Stimulated activated CD4-positive, alpha-beta T cell treated with anti-CD3 and anti-CD28 coated beads, Interleukin-2, amount 100 ng/mL, for 24 hours (primary cell): ENCODE measurements at regions not wholly inside any gene's neighbourhood (a gene's known extent, or its start where the extent isn't known, plus 50 kb on each side); places are given as distances from the start of the nearest gene placed in this dataset.
"Not testable (repeated sequence)": the region's sequence is repeated elsewhere in the genome, so short reads cannot be mapped to it uniquely, and the experiment has no call there.

Source experiments
- DNase-seq, 2 donors: peaks; one replicate each; pipeline ENCODE4 v3.0.0-alpha.2; 2020

- DNase-seq = no peak
These were observed 128.2 kb upstream of the IRX2 start for GRCh38 chr5:2879701-2880100.

DNA sequence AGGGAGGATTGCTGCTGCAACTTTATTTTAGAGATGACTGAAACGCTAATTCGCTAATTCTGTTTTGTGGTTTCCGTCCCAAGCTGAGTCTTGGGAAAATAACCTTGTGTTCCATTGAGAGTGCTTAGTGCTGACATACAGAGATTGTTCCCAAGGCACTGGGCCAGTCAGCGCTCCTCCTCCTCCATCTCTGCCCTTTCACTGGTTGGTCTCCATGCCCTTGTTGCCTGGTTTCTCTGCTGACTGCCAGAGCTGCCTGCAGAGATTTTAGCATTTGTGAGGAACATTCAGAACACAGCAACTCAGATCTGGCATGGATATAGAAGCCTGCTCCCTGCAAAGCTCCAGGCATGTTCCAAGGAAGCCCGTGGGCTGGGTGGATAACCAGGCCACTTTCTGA is 126.0 kb upstream of the IRX2 start:
- no peak for DNase-seq

GRCh38 chr5:2876183-2876582 is 124.7 kb upstream of the IRX2 start:
- no peak for DNase-seq

DNA sequence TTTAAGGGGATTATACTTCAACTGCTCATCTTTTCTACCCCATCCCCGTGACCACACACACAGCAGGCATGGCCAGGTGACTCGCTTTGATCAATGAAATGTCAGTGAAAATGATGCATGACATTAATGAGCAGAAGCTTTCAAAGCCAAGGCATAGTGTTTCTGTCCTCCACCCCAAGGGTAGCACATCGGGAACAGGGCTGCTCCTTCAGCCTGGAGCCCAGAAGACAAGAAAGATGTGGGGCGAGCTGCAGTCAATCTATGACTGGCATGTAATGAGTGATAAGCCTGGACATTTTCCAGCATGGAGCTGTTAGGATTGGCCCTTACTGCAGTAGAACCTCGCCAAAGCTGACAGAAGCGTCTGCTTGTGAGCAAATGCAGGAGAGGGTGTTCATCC is 122.6 kb upstream of the IRX2 start:
- no peak for DNase-seq

DNA sequence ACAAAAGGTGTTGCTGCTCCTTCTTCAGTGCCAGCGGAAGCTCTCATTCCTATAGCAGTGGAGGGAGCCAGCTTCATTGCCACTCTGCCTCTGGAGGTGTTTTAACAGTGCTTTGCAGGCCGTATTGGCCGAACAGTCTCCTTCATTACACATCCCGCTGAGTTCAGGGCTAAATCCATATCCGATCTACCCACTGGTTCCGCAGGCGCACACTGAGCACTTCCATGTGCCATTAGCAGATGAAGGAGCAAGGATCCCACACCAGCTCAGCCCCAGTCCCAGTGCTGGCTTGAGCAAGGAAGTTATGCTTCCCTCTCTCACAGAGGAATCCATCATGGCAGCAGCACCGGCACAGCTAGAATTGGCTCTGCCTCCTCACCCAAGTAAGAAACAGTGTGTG is 121.2 kb upstream of the IRX2 start:
- no peak for DNase-seq

GRCh38 chr5:2871282-2871681 is 119.8 kb upstream of the IRX2 start:
- DNase-seq = no peak

GRCh38 chr5:2869471-2869870 is 118.0 kb upstream of the IRX2 start:
- no peak for DNase-seq

DNA sequence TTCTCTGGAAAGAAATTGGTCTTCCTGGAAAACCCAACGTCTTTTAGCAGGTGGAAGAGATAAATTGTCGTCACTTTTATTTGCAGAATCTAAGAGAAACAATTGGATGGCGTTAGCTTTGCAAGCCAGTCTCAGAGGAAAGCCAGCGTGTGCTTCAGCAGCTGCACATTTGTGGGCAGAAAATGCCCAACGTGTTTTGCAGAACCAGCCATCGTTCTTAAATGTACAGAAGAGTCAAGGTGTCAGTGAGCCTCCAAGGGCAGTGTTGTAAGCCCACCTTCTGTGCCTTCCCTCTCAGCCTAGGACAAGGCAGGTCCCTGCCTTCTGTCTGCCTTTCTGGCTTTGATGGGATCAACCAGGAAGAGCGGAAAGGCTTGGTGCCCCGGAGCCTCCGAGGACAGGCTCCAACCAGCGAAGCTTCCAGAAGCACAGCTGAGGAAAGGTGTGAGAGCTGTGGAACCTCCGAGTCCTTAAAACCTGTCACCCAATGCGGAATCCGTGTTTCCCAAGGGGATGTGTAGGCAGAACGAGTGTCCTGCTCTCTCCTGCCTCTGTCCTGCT is 116.0 kb upstream of the IRX2 start:
- DNase-seq = no peak

DNA sequence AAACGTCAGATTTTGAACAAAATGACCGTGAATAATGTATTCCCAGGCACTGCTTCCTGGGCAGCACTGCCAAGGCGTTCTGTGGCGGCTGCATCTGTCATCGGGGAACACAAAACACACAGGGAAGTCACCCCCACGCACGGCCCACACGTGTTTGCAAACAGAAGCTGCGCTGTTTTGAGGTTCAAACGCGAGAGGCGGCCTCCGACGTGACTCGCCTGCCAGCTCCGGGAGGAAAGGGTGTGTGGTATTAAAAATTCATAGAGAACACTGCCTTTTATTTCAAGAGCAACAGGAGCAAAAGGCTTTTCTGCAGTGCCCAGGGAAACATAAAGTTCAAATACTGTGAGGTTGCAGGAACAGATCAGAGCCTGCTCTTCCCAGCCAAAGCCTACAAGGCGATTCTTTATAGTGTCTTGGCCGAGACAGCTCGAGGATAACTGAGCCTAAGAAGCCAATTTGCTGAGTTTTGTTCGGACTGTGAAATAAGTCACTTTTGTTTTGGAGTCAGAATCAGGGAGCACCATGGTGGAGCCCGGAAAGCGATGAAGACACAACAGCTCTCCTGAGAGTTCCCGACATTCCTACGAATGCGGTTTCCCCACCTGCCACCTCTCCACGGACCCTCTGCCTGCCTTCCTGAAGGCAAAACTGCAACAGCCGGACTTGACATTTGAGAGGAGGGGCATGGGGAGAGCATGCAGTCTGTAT is 115.3 kb upstream of the IRX2 start:
- no peak for DNase-seq

DNA sequence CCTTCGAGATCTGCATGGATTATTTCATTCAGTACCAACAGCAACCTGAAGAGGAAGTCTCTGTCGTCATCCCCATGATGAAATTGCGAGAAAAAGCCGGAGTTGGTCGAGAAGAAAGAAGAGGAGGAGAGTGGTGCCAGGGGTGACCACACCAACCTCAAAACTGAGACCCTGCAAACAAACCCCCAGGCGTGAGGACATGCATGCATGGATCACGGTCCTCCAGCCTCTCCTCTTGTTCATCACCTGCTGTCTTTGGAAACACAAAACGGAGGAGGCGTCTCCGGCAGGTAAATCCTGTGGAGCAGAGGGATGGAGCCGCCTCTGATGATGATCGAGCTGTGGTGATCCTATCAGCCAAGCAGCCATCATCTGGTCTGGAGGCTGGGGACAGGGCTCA is 114.4 kb upstream of the IRX2 start:
- no peak for DNase-seq

DNA sequence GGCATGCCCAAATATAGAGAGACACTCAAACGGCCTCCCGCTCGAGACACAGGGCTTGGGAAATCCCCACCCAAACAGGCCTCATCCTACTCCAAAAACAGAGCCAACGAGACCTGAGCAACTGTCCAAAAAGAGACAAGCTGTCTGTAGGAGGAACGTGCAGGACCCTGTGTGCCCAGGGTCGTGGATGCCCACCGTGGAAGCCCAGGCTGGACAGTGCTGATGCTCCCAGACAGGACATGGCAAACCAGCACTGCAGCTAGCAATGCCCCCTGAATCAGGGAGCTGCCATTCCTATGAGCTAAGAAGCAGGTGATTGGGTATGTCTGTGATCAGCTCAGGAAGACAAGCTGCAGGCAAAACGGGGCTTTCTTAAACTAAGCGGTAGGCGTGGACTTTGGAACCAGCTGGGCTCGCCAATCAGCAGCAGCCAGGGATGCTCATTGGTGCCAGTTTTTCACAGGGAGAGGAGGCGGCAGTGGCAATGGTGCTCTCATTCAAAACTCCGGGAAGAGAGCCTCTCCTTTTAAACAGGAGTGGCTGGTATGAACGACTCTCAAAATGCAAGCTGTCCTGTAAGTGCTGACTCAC is 113.1 kb upstream of the IRX2 start:
- no peak for DNase-seq

DNA sequence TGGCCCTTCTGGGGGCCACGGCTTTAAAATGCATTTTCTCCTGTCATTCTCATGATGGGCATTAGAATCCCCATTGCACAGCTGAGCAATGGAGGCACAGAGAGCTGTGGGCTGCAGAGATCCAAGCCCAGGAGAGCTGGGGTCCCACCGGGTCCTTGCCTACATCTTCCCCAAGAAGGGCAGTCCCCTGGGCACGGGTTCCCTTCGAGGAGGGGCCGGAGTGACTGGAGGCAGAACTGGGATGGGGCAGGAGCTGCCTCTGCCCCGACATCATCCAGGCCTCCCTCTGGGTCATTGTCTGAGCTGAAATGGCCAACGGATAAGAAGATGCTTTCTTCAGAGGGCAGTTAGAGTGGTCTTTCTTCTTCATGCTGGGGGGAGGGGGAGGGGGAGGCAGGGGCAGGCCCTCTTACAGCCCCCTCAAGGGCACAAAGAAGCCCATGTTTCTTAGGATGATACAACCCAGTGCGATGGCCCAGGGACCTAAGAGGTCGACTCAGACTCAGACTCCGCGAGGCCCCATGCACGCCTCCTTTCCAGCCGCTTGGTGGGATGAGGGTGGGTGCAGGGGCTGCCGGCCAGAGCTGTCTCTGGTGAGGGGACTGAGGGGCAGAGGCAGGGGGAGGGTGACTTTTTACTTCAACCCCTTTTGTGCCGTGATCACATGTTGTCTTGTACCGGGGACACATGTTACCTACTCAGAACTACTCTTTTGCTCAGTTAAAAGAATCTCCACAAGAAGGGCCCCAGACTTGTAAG is 112.4 kb upstream of the IRX2 start:
- no peak for DNase-seq

GRCh38 chr5:2863133-2863532 is 111.7 kb upstream of the IRX2 start:
- no peak for DNase-seq

DNA sequence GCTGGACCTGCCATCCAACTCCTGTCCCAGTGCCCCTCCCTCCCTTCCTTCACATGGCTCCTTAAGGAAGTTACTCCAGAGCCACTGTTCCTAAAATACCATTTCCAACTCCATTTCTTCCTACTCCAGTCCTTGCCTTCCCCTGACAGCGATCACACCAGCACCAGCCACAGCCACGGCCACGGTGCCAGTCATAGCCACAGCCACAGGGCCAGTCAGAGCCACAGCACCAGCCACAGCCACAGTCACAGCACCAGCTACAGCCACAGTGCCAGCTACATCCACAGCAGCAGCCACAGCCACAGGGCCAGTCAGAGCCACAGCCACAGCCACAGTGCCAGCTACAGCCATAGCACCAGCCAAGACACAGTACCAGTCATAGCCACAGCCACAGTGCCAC is 110.7 kb upstream of the IRX2 start:
- DNase-seq = not testable (repeated sequence)

DNA sequence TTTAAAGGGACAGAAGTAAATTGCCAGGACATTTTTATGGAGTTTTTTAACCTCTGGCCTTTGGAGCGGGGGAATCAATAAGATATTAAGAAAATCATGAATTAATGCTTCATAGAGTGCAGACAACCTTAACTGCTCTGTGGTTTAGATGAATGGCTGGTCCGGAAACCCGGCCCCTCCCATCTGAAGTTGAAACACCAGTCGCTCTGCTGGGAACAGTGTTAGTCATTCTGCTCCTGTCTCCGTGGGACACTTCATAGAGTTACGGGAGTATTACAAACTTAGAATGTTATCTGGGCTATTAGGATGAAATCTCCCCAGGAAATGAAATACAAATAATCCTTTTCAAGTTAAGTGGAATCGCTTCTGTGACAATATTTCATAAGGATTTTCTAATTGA is 110.1 kb upstream of the IRX2 start:
- DNase-seq = no peak

GRCh38 chr5:2860101-2860500 is 108.6 kb upstream of the IRX2 start:
- DNase-seq = no peak

- no peak for DNase-seq
These were observed 106.4 kb upstream of the IRX2 start for GRCh38 chr5:2857837-2858236.

DNA sequence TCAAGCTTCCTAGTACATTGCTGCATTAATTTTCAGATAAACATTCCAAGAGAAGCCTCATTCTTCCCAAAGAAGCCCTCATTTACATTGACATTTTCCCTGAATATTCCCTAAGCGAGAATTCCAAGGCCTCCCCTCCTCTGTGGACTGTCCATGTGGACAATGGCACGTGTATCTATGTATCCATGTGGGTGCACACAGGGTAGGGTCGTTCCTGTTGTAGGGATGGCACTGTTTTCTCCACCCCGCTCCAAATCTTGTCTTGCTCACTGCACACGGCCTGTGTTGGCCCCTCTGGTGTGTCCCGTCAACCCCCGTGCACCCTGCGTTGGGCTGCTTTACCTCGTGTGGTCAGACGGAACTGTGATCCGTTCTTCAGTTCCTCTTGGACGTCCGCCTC is 104.7 kb upstream of the IRX2 start:
- no peak for DNase-seq

DNA sequence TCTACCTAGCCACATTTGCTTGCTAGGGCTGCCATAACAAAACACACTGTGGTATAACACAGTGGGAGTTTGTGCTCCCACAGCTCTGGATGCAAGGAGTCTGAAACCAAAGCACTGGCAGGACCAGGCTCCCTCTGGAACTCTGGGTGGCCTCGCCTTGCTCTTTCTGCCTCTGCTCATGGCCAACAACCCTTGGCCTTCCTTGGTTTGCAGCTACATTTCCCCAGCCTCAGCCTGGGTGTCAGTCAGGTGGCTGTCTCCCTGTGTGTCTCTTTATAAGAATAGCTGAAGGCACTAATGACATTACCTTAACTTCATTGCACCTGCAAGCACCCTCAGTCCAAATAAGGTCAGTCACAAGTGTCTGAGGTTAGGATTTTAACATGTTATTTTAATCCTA is 101.0 kb upstream of the IRX2 start:
- no peak for DNase-seq

GRCh38 chr5:2851895-2852294 is 100.4 kb upstream of the IRX2 start:
- DNase-seq = no peak

GRCh38 chr5:2849429-2849828 is 98.0 kb upstream of the IRX2 start:
- no peak for DNase-seq

GRCh38 chr5:2848619-2849018 is 97.1 kb upstream of the IRX2 start:
- no peak for DNase-seq

DNA sequence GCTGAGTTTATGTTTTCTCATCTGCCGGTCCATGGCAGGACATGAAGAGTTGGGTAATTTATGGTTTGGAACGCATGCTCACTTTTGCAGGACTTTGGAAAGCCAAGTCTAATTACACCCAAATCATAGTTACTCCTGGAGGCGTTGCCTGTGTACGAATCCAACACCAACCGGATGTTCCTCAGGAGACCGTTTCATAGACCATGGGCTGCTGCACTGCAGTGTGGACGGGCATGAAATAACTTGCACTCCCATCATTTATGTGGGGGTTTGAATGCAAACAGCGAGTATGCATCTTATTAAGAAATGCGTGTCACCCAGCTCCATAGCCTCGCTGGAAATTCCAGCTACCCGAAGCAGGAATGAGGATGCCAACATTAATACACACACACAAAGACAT is 96.1 kb upstream of the IRX2 start:
- no peak for DNase-seq

DNA sequence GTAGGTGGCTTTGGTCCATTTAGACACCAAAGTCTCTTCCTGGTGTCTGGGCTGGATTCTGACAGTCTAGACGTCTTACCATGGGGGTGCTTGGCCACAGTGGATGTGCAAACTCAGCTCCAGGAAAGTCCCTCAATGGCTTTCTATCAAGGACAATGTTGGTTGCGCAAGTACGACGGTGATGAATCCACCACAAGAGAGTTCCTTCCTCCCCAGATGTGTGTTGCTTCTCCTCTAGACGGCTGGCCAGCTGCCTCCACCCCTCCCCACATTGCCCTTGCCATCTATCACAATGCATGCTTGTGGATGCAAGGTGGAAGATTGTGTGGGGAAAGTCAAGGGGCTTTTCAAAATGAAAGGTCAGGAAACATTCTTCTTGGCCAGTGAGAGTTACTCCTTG is 89.7 kb upstream of the IRX2 start:
- no peak for DNase-seq
